Activated CD4-positive, alpha-beta T cell treated with anti-CD3 and anti-CD28 coated beads, Interleukin-2, amount 10 ng/mL, durations not matched to agents 7 days and 5 days (primary cell): ENCODE measurements at regions not wholly inside any gene's neighbourhood (a gene's known extent, or its start where the extent isn't known, plus 50 kb on each side); places are given as distances from the start of the nearest gene placed in this dataset.

Experiments used
- CTCF ChIA-PET: fragments of 350-600 bp; sonication (Branson Sonifier 250); formaldehyde crosslinking; loops from one replicate; lab custom pipeline; 2021; ENCODE audit warnings: antibody characterized with exemption; lab: Charles Lee
- POLR2A ChIA-PET: fragments of 350-600 bp; sonication (Branson Sonifier 250); formaldehyde crosslinking; loops from one replicate; lab custom pipeline; 2021; ENCODE audit warnings: antibody characterized with exemption; lab: Charles Lee
- DNase-seq: peaks from one replicate; pipeline ENCODE4 v3.0.0-alpha.2; 2020
- H3K27ac Mint-ChIP-seq: one replicate; pipeline ENCODE4 v1.8.0; 2021; ENCODE audit warnings: mild to moderate bottlenecking, moderate library complexity, mixed read lengths
- H3K27me3 Mint-ChIP-seq: one replicate; pipeline ENCODE4 v1.8.0; 2021; ENCODE audit warnings: mixed read lengths
- H3K36me3 Mint-ChIP-seq: one replicate; pipeline ENCODE4 v1.8.0; 2021; ENCODE audit warnings: low read depth, mixed read lengths
- H3K4me1 Mint-ChIP-seq: one replicate; pipeline ENCODE4 v1.8.0; 2021; ENCODE audit warnings: mixed read lengths
- H3K4me3 Mint-ChIP-seq: one replicate; pipeline ENCODE4 v1.8.0; 2021; ENCODE audit warnings: mild to moderate bottlenecking, moderate library complexity, mixed read lengths
- H3K9me3 Mint-ChIP-seq: one replicate; pipeline ENCODE4 v1.8.0; 2021; ENCODE audit warnings: mixed read lengths

DNA sequence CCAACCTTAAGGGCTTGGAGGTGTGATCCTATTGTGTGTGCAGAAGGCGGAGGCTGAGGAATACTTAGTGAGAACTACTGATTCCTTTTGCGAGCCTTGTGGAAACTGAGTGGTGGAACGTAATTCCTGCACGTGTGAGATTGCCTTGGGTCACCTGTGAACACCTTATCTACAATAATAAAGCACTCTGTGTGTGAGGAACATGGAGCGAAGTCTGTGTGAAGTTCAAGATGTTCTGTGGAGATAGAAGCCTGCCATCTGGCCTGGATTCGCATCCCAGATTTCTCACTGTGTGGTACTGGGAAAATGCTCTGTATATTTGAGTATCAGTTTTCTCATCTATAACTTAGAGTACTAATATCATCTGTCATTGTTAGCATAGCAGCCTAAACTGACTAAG, 179.5 kb upstream of the PDZRN3 start:
- no peaks in the 10 kb centered on the region for H3K27me3 Mint-ChIP-seq
- CTCF ChIA-PET: no interaction called here

DNA sequence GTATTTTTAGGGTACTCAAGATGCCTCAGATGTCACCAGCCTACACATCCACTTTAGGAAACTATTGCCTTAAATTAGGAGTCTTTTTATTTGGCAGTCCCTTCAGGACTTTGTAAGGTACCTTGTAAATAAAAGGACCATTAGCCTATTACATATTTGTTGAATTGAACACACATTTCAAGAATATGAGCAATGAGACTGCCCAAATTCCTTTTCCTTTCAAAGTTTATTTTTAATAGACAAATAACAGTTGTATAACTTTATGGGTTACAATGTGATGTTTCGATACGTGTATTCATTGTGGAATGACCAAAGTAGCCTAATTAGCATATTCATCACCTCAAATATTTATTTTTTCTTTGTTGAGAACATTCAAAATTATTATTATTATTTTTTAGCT, 176.7 kb upstream of the PDZRN3 start:
- CTCF ChIA-PET: no interaction called here
- Mint-ChIP-seq H3K27ac (no peak overlapping the region), H3K9me3 (peaks cover 2% of the 10 kb centered on the region), H3K4me3 (no peak overlapping the region), H3K27me3 (no peaks in the 10 kb centered on the region), H3K4me1 (no peaks in the 10 kb centered on the region), H3K36me3 (no peaks in the 10 kb centered on the region)
- no peak for DNase-seq
- POLR2A ChIA-PET: no interaction called here

More for the DNA sequence above, 179.5 kb upstream of the PDZRN3 start:
- Mint-ChIP-seq H3K4me1 (no peaks in the 10 kb centered on the region), H3K9me3 (peaks cover 2% of the 10 kb centered on the region), H3K27ac (no peak overlapping the region), H3K4me3 (no peak overlapping the region), H3K36me3 (no peaks in the 10 kb centered on the region)
- no peak for DNase-seq
- POLR2A ChIA-PET: no interaction called here

DNA sequence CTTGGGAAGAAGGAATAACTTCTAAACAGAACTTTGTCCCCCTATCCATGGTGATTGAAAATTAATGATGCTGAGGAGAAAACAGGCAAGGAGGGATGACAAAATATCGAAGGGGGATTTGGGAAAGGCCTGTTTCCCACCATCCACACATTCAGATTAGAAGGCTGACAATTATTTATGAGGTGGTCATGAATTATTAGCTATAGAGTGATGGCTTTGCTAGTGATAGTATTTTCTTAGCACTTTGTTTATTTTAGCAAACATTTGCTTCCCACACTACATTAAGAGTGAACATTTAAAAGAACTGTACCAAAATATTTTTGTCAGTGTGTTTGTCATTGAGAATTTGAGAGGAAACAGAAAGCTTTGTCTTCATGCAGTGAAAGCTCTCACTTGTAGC, 172.6 kb upstream of the PDZRN3 start:
- H3K4me3 Mint-ChIP-seq: no peak overlapping the region
- no peaks in the 10 kb centered on the region for H3K9me3 Mint-ChIP-seq
- POLR2A ChIA-PET: no interaction called here
- CTCF ChIA-PET: no interaction called here
- H3K36me3 Mint-ChIP-seq: no peaks in the 10 kb centered on the region
- no peaks in the 10 kb centered on the region for H3K4me1 Mint-ChIP-seq
- H3K27ac Mint-ChIP-seq: no peak overlapping the region
- no peak for DNase-seq
- no peaks in the 10 kb centered on the region for H3K27me3 Mint-ChIP-seq

DNA sequence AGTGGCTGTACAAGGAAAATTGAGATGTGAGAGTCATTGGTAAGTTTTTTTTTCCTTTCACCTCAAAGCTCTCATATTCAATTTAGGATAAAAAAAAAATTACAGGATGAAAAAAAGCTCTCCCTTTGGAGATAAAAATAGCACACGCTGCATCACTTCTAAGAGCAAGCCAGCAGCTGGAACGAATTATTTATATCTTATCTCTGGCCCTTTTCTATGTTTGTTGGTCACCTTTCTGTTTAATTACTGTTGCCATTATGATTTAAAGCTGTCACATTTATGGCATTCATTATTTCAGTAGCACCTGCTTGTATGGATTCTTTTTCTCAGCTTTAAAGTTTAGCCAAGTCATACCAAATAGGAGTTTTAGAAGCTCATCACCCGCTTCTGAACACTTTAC, 171.6 kb upstream of the PDZRN3 start:
- CTCF ChIA-PET: interaction anchor here (0.6 kb wide), 1 partner anchor 13 kb away, joined by 3 read pairs; no protein-coding TSS in a partner anchor

DNA sequence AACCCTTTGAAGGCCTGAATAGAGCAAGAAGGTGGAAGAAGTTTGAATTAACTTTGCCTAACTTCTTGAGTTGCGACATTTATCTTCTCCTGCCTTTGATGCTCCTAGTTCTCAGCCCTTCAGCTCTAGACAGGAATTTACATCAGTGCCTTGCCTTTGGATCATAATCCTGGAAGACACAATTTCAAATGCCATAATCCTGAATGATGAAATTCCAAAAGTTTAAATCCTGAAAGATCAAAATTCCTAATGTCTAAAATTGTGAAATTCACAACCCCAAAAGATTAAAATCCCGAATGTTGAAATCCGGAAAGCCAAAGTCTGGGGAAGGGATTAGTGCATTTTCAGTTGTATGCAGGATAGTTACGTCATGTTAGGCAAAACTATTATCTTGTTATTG, 166.6 kb upstream of the PDZRN3 start:
- CTCF ChIA-PET: no interaction called here
- Mint-ChIP-seq H3K27me3 (no peaks in the 10 kb centered on the region), H3K27ac (no peak overlapping the region)

More for the DNA sequence above, 171.6 kb upstream of the PDZRN3 start:
- Mint-ChIP-seq H3K27me3 (no peaks in the 10 kb centered on the region), H3K27ac (no peak overlapping the region), H3K4me3 (no peak overlapping the region), H3K9me3 (no peaks in the 10 kb centered on the region), H3K36me3 (no peaks in the 10 kb centered on the region), H3K4me1 (no peaks in the 10 kb centered on the region)
- no peak for DNase-seq
- POLR2A ChIA-PET: no interaction called here

DNA sequence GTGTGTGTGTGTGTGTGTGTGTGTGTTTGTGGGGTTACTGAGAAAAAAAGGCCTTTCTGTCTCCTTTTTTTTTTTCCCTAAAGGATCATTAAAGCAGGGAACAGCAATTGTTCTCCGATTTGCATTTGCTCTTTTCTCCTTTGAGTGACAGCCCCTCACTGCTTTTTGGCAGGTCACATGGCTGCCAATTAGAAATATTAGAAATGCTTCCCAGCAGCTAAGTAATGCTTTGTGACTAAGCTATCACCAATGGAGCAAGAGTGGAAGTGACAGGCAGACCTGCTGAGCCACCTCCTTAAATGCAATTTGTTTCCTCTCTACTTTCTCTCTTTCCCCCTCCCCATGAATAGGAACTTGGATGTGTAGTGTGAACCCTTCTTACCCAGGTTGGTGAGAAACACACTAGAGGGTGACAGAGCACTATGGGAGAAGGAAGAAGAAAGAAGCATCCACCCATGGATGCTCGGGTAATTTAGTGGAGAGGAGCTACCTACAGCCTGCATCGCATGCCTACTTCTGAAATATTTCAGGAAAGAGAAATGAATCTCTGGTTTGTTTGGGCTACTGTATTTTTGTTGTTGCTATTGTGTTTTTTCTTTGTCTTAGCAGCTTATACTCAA, 165.2 kb upstream of the PDZRN3 start:
- Mint-ChIP-seq H3K4me3 (no peak overlapping the region), H3K27ac (no peak overlapping the region), H3K27me3 (no peaks in the 10 kb centered on the region), H3K9me3 (no peaks in the 10 kb centered on the region), H3K4me1 (no peaks in the 10 kb centered on the region), H3K36me3 (no peaks in the 10 kb centered on the region)
- no peak for DNase-seq
- ChIA-PET CTCF (no interaction called here), POLR2A (no interaction called here)

More for the DNA sequence above, 166.6 kb upstream of the PDZRN3 start:
- H3K36me3 Mint-ChIP-seq: no peaks in the 10 kb centered on the region
- H3K4me1 Mint-ChIP-seq: no peaks in the 10 kb centered on the region
- no peak for DNase-seq
- POLR2A ChIA-PET: no interaction called here
- no peaks in the 10 kb centered on the region for H3K9me3 Mint-ChIP-seq
- H3K4me3 Mint-ChIP-seq: no peak overlapping the region

GRCh38 chr3:73787620-73788019, 162.9 kb upstream of the PDZRN3 start:
- H3K4me3 Mint-ChIP-seq: no peak overlapping the region
- H3K9me3 Mint-ChIP-seq: no peaks in the 10 kb centered on the region
- H3K4me1 Mint-ChIP-seq: no peaks in the 10 kb centered on the region
- ChIA-PET CTCF (no interaction called here), POLR2A (no interaction called here)
- no peaks in the 10 kb centered on the region for H3K27me3 Mint-ChIP-seq
- DNase-seq: no peak
- H3K27ac Mint-ChIP-seq: no peak overlapping the region
- no peaks in the 10 kb centered on the region for H3K36me3 Mint-ChIP-seq

GRCh38 chr3:73786998-73787397, 162.3 kb upstream of the PDZRN3 start:
- no peaks in the 10 kb centered on the region for H3K36me3 Mint-ChIP-seq
- H3K9me3 Mint-ChIP-seq: no peaks in the 10 kb centered on the region
- ChIA-PET CTCF (no interaction called here), POLR2A (no interaction called here)
- H3K4me3 Mint-ChIP-seq: no peak overlapping the region
- DNase-seq: no peak
- no peaks in the 10 kb centered on the region for H3K4me1 Mint-ChIP-seq
- no peaks in the 10 kb centered on the region for H3K27me3 Mint-ChIP-seq
- no peak overlapping the region for H3K27ac Mint-ChIP-seq

- DNase-seq: no peak
- Mint-ChIP-seq H3K4me3 (no peak overlapping the region), H3K9me3 (no peaks in the 10 kb centered on the region), H3K27ac (no peak overlapping the region), H3K27me3 (no peaks in the 10 kb centered on the region), H3K4me1 (no peaks in the 10 kb centered on the region), H3K36me3 (no peaks in the 10 kb centered on the region)
- ChIA-PET POLR2A (no interaction called here), CTCF (no interaction called here)
Measured at GRCh38 chr3:73786321-73786807, 161.6 kb upstream of the PDZRN3 start.

DNA sequence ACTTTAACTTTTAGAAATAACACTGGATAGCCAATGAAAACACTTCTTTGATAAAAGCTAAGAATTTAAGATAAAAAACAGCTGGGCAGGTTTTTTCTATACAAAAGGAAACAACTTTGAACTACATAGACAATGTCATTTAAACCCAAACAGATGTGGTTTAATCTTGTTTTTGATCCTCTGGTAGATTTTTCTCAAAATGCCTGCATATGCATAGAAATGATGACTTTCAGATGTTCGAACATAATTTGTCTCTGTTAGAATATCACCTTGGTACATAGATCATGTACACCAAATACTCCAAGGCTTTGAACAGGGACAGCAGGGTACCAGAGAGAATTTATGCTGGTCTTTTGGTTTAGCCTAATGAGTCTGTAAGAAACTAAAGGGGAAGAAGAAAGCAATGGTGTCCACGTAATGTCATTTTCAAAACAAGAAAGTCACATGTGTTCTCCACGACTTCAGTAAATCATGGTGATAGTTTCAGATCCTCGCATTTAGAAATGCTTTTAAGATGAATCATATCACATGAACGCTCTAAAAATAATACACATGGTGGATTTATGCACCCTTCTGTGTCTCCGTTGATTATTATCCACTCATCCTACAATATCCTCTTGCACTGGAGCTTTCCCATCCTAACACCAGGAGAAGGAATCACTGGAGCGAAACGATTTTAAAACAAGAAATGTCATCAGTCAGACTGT, 160.1 kb upstream of the PDZRN3 start:
- H3K4me1 Mint-ChIP-seq: no peaks in the 10 kb centered on the region
- no peak overlapping the region for H3K27ac Mint-ChIP-seq
- DNase-seq: no peak
- H3K36me3 Mint-ChIP-seq: no peaks in the 10 kb centered on the region
- no peaks in the 10 kb centered on the region for H3K9me3 Mint-ChIP-seq
- no peak overlapping the region for H3K4me3 Mint-ChIP-seq
- ChIA-PET CTCF (interaction anchor here (0.6 kb wide), 1 partner anchor 1133 kb away, joined by 3 read pairs; no protein-coding TSS in a partner anchor), POLR2A (no interaction called here)
- H3K27me3 Mint-ChIP-seq: no peaks in the 10 kb centered on the region

- H3K27me3 Mint-ChIP-seq: no peaks in the 10 kb centered on the region
- POLR2A ChIA-PET: no interaction called here
- no peaks in the 10 kb centered on the region for H3K36me3 Mint-ChIP-seq
- DNase-seq: no peak
- no peaks in the 10 kb centered on the region for H3K9me3 Mint-ChIP-seq
- H3K4me1 Mint-ChIP-seq: no peaks in the 10 kb centered on the region
- no peak overlapping the region for H3K27ac Mint-ChIP-seq
- CTCF ChIA-PET: no interaction called here
- H3K4me3 Mint-ChIP-seq: no peak overlapping the region
Measured at GRCh38 chr3:73783811-73784210, 159.1 kb upstream of the PDZRN3 start.

GRCh38 chr3:73781541-73781940, 156.8 kb upstream of the PDZRN3 start:
- Mint-ChIP-seq H3K4me1 (no peaks in the 10 kb centered on the region), H3K27ac (no peak overlapping the region), H3K4me3 (no peak overlapping the region), H3K9me3 (no peaks in the 10 kb centered on the region), H3K27me3 (no peaks in the 10 kb centered on the region), H3K36me3 (no peaks in the 10 kb centered on the region)
- ChIA-PET CTCF (no interaction called here), POLR2A (no interaction called here)
- DNase-seq: no peak

DNA sequence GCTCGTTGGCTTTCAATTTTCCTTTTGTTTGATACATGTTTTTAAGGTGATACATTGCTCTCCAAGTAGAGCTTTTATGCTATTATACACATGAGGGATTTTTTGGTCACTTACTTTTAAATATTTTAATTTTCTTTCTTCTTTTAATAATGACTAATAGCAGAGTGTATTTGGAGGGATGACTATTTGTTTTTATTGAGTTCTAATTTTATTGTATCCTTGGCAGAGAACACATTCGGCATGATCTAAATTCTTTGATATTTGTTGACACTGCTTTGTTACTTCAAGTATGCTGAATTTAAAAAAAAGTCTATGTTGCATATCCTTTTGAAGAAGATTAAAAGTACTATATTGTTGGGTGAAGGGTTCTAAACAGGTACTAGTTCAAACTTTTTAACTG, 149.9 kb upstream of the PDZRN3 start:
- no peak for DNase-seq
- no peaks in the 10 kb centered on the region for H3K36me3 Mint-ChIP-seq
- H3K27me3 Mint-ChIP-seq: no peaks in the 10 kb centered on the region
- CTCF ChIA-PET: no interaction called here
- no peaks in the 10 kb centered on the region for H3K4me1 Mint-ChIP-seq
- no peak overlapping the region for H3K27ac Mint-ChIP-seq
- no peak overlapping the region for H3K4me3 Mint-ChIP-seq
- POLR2A ChIA-PET: no interaction called here
- H3K9me3 Mint-ChIP-seq: no peaks in the 10 kb centered on the region
